HG03135 (cell line): ENCODE measurements at regions not wholly inside any gene's neighbourhood (a gene's known extent, or its start where the extent isn't known, plus 50 kb on each side); places are given as distances from the start of the nearest gene placed in this dataset.
"Not testable (repeated sequence)": the region's sequence is repeated elsewhere in the genome, so short reads cannot be mapped to it uniquely, and the experiment has no call there.

Source experiments
- ATAC-seq: cut with Tn5 transposase; IDR thresholded peaks from one replicate; pipeline ENCODE4 v1.9.1; 2021; ENCODE audit warnings: mild to moderate bottlenecking, moderate library complexity; ENCODE audit not compliant: unreplicated experiment

DNA sequence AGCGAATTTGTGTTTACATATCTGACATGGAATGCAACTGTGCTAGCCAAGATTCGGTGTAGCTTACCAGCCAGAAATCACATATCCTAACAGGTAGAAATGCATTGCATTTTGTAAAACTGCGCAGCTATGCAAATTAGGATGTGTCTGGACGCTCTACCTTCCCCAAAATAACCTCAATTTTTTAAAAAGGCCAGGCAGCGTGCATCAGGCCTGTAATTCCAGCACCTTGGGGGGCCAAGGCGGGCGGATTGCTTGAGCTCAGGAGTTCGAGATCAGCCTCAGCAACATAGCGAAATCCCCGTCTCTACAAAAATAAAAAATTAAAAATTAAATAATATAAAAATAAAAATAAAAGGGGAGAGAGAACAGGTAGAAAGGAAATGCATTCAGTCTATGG is 305.0 kb downstream of the TYW1 start:
- no peak for ATAC-seq

DNA sequence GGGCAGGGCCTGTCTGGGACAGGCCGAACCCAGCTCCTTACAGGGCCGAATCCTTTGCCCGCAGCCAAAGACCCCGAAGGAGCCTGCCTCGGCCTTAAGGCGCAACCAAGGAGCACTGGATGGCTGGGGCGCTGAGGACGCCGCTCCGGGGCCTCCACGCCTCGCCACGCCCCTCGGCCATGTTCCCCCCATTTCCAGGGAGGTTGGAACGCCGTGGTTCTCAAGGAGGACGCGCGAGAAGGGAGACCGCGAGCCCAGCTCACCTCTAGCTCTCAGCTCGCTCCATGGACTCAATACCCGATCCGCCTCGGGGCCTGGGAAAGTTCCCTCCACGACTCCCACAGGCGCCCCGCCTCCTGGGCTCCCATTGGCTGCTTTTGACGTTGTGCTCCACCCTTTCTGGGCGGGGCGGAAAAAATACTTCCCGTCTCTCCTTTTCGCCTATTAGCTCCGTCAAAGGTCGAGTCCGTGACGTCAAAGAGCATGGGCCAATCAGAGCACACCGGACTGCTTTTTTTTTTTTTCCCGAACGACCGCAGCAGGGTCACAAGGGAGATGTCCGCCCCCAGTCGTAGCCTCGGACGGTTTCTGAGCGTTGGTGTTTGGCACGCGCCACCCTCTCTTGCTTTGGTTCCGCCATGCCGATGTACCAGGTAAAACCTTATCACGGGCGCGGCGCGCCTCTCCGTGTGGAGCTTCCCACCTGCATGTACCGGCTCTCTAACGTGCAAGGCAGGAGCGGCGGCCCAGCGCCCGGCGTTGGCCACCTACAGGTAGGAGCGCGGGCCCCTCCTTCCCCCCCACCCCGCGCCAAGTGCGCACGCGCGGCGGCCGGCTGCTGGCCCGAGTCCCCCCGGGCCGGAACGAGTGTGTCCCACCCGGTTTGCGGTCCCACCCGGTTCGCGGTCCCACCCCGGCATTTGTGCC is 305.7 kb downstream of the TYW1 start:
- ATAC-seq, result peak; percentile 92

GRCh38 chr7:67304846-67305245 is 308.2 kb downstream of the TYW1 start:
- ATAC-seq, result not testable (repeated sequence)

- no peak for ATAC-seq
Observed at GRCh38 chr7:67306331-67306730, 309.7 kb downstream of the TYW1 start.

DNA sequence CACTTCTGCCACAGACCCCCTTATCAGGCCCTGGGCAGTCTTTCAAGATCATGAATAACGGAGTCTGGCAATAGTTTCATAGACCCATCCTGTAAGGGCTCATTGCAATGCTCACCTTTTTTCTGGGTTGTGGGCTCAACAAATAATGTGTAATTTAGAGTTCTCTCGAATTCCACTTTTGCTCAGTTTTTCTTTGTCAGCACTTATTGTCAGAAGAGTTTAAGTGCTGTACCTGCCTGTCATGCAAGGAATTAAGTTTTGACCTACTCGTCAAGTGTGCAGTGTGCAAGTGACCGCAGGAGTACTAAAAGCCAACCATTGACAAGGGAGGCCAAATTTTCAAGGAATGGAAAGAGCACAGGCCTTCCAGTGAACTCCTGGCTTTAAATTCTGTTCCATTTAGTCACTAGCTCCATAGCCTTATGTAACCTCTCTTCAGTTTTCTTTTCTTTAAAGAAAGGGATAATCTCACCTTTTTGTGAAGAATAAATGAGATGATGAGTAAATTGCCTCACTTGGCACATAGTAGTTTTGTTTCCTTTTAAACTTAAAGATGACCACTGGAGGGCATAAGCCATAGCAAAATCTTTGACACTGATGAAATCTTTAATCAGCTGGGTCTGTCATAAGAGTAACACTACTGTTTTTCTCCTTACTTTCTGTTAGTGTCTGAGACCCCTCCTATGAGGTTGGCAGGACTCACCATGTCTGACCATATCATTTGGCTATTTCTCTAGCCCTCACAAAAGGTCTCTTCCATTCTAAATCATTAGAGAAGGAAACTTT is 313.3 kb downstream of the TYW1 start:
- ATAC-seq, result no peak

DNA sequence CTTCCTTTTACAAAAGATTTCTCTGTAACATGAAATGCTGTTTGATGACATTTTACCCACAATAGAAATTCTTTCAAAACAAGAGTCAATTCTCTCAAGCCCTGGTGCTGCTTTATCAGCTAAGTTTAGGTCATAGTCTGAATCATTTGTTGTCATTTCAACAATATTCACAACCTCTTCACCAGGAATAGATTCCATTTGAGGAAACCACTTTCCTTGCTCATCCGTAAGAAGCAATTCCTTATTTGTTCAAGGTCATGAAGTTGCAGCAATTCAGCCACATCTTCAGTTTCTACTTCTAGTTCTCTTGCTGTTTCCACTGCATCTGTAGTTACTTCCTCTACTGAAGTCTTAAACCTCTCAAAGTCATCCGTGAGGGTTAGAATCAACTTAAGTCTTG is 315.3 kb downstream of the TYW1 start:
- no peak for ATAC-seq

- no peak for ATAC-seq
Observed at GRCh38 chr7:67313213-67313612, 316.6 kb downstream of the TYW1 start.

DNA sequence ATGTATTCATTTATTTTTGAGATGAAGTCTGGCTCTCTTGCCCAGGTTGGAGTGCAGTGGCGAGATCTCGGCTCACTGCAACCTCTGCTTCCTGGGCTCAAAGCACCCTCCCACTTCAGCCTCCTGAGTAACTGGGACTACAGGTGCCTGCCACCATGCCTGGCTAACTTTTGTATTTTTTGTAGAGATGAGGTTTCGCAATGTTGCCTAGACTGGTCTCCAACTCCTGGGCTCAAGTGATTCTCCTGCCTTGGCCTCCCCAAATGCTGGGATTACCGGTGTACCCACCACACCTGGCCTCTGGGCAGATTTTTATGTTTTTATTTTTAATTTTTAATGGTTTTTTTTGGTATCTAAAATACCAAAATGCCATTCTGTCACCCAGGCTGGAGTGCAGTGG is 320.3 kb downstream of the TYW1 start:
- not testable (repeated sequence) for ATAC-seq

- ATAC-seq, result not testable (repeated sequence)
Observed at GRCh38 chr7:67328257-67328656, 331.6 kb downstream of the TYW1 start.

- ATAC-seq, result not testable (repeated sequence)
Observed at GRCh38 chr7:67335165-67335564, 338.5 kb downstream of the TYW1 start.

DNA sequence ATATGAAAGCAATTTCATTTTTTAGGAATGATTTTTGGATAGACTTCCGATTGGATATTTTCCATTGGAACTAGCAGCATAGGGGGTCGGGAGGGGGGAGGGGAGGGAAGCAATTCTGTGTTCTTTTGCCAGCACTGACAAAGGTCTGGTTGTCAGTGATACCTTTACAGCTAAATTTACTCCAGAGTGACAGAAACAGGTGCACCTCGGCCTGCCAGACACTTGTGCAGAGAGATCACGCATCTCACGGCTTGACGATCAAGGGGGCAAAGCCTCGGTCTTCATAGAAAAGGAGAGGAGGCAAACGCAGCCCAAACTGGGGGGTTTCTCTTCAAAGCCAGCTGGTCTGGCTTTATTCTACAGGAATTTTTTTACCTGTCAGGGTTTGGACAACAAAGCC is 339.0 kb downstream of the TYW1 start:
- not testable (repeated sequence) for ATAC-seq

DNA sequence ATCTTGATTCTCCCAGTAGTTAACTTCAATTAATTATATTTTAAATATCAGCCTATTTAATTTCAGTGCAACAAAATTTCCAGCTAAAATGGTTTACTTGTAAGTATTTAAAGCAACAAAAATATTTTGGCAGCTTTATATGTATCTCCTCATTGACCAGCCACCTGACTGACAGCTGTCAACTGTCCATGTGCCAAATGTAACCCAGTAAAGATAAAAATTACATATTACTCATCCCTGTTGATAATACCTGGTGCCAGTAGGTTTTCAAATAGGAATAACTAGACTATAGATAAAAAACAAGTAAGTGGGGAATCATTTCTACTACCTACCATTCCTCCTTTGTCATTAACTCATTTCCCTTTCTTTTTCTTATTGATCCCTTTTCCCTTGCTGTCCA is 341.9 kb downstream of the TYW1 start:
- not testable (repeated sequence) for ATAC-seq

DNA sequence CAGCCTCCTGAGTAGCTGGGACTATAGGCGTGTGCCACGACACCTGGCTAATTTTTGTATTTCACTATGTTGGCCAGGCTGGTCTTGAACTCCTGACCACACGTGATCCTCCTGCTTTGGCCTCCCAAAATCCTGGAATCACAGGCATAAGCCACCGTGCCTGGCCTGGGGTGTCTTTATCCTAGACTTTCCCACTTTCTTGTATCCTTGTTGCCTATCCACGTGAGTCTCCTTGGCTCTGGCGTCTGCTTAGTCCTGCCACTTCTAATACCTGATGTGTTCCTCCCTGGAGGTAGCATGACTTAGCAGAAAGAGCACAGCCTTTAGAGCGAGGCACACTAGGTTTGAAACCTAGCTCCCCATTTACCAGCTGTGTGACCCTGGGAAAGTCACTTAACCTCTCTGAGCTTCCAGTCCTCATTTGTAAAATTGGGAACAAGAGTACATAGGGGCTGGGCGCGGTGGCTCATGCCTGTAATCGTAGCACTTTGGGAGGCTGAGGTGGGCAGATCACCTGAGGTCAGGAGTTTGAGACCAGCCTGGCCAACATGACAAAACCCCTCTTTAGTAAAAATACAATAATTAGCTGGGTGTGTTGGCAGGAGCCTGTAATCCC is 344.6 kb downstream of the TYW1 start:
- no peak for ATAC-seq

GRCh38 chr7:67343114-67343513 is 346.5 kb downstream of the TYW1 start:
- no peak for ATAC-seq

GRCh38 chr7:67343572-67343971 is 346.9 kb downstream of the TYW1 start:
- ATAC-seq, result no peak

- no peak for ATAC-seq
Observed at GRCh38 chr7:67344481-67345193, 348.0 kb downstream of the TYW1 start.

GRCh38 chr7:67346126-67346525 is 349.5 kb downstream of the TYW1 start:
- ATAC-seq, result no peak

- ATAC-seq, result no peak
Observed at GRCh38 chr7:67346876-67347275, 350.2 kb downstream of the TYW1 start.

- no peak for ATAC-seq
Observed at GRCh38 chr7:67348171-67348570, 351.5 kb downstream of the TYW1 start.

DNA sequence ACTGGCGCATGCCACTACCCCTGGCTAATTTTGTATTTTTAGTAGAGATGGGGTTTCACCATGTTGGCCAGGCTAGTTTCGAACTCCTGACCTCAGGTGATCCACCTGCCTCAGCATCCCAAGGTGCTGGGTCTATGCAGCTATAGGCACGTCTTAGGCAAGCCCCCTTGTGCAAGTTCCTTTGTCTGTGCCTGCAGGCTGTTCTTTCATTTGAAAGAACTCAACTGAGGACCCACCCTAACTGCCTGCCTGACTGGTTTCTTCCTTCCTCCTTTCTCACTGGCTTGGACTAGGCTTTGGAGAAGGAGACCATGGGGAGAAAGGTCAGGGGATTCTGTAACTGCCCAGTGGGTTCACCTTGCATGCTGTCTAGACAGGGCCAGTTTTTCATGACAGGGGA is 361.0 kb downstream of the TYW1 start:
- not testable (repeated sequence) for ATAC-seq

DNA sequence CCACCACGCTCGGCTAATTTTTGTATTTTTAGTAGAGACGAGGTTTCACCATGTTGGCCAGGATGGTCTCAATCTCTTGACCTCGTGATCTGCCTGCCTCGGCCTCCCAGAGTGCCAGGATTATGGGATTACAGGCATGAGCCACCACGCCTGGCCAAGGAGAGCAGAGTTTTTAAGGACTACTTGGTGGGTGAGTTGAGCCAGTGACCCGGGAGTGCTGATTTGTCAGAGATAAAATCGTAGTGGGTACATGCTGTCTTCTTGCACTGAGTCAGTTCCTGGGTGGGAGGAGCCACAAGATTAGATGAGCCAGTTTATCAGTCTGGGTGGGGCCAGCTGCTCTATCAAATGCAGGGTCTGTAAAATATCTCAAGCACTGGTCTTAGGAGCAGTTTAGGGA is 361.7 kb downstream of the TYW1 start:
- ATAC-seq, result not testable (repeated sequence)
